ENCODE measurements at regions not wholly inside any gene's neighbourhood (a gene's known extent, or its start where the extent isn't known, plus 50 kb on each side); places are given as distances from the start of the nearest gene placed in this dataset.

- TF ChIP-seq CTCF (conservative IDR thresholded peaks at IDR 0.05) (no peak), EZH2 (IDR thresholded peaks at IDR 0.05; ENCODE audit: low read depth) (no peak)
Measured at GRCh38 chr2:52258038-52258437, 1226.1 kb upstream of the NRXN1 start.

Measured in PC-9 (cell line).